Mesodermal cell (in vitro differentiated cells): ENCODE measurements at regions not wholly inside any gene's neighbourhood (a gene's known extent, or its start where the extent isn't known, plus 50 kb on each side); places are given as distances from the start of the nearest gene placed in this dataset.

Source experiments
- H3K27ac ChIP-seq: 2 replicates; pipeline ENCODE4 v1.7.0; 2013; ENCODE audit warnings: mild to moderate bottlenecking, low read depth, low read length, moderate library complexity; ENCODE audit not compliant: severe bottlenecking
- H3K36me3 ChIP-seq: 2 replicates; pipeline ENCODE4 v1.7.1; 2013; ENCODE audit warnings: mild to moderate bottlenecking, low read length, moderate library complexity; ENCODE audit not compliant: control insufficient read depth, insufficient read depth
- H3K4me1 ChIP-seq: one replicate; pipeline ENCODE4 v1.7.1; 2013; ENCODE audit warnings: mild to moderate bottlenecking, low read length; ENCODE audit not compliant: insufficient read depth, control insufficient read depth, poor library complexity, severe bottlenecking
- H3K4me3 ChIP-seq: 2 replicates; pipeline ENCODE4 v1.7.0; 2013; ENCODE audit warnings: low read length, control low read depth, mild to moderate bottlenecking; ENCODE audit not compliant: insufficient read depth, poor library complexity, severe bottlenecking; ENCODE audit errors: extremely low read depth
- H3K9me3 ChIP-seq: 2 replicates; pipeline ENCODE4 v1.7.1; 2013; ENCODE audit warnings: mild to moderate bottlenecking, low read length, moderate library complexity; ENCODE audit not compliant: control insufficient read depth
- WGBS, 2 experiments: methylation state at CpG; one replicate each; pipeline ENCODE4 v1.1.5; 2013; ENCODE audit warnings: missing lambda C conversion rate in 2 of 2; ENCODE audit not compliant: insufficient coverage in 2 of 2; 5-methylcytosine and 5-hydroxymethylcytosine counted together

- H3K36me3 ChIP-seq: no peaks in the 10 kb centered on the region
- WGBS, 2 experiments: 72 to 88% methylated on average over 2 of the region's 3 CpGs
- no peaks in the 10 kb centered on the region for H3K9me3 ChIP-seq
- H3K4me1 ChIP-seq: no peaks in the 10 kb centered on the region
- no peak overlapping the region for H3K4me3 ChIP-seq
- peak overlapping the region; percentile 0 for H3K27ac ChIP-seq
Measured at GRCh38 chr3:20352546-20353179, 166.7 kb upstream of the SGO1 start.

GRCh38 chr3:20350449-20350848 lies 164.4 kb upstream of the SGO1 start:
- H3K27ac ChIP-seq: no peak overlapping the region
- H3K4me1 ChIP-seq: no peaks in the 10 kb centered on the region
- no peaks in the 10 kb centered on the region for H3K36me3 ChIP-seq
- no peaks in the 10 kb centered on the region for H3K9me3 ChIP-seq
- no peak overlapping the region for H3K4me3 ChIP-seq

DNA sequence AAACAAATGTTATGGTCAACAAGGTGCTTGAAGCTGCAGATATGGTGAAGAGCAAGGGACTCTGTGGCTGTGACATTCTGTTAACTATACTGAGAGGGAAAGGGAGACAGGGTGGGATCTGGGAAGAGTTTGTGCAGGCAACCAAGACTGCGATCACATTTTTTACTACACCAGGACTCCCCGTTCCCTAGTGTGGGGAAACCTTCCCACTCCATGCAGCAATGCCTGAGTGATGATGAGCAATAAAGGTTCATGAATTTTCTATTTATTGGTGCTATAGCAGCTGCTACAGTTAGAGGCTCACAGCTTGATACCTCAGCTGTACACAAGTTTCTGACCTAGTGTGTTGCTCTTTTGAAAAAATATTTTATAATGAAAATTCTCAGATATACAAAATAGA lies 160.9 kb upstream of the SGO1 start:
- H3K27ac ChIP-seq: no peak overlapping the region
- no CpG with 5 or more reads among the region's 2 CpGs for WGBS, 2 experiments
- H3K4me3 ChIP-seq: no peak overlapping the region
- no peaks in the 10 kb centered on the region for H3K4me1 ChIP-seq
- H3K9me3 ChIP-seq: no peaks in the 10 kb centered on the region
- no peaks in the 10 kb centered on the region for H3K36me3 ChIP-seq

DNA sequence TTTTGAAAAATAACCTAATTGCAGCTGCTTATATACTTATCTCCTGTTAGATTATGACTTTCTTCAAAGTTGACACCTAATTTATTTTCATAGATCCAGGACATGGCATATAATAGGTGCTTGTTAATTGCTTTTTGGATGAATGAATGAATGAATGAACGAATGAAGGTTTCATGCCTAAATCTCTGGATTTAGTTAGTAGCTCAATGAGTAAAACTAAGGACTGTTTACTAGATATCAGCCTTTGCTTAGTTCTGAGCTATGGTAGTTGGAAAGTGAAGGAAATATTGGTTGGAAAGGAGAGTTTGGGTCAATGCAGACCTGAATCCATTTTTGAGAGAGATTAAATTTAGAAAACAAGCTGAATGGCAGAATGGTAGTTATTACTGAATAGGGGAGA lies 160.4 kb upstream of the SGO1 start:
- H3K27ac ChIP-seq: no peak overlapping the region

DNA sequence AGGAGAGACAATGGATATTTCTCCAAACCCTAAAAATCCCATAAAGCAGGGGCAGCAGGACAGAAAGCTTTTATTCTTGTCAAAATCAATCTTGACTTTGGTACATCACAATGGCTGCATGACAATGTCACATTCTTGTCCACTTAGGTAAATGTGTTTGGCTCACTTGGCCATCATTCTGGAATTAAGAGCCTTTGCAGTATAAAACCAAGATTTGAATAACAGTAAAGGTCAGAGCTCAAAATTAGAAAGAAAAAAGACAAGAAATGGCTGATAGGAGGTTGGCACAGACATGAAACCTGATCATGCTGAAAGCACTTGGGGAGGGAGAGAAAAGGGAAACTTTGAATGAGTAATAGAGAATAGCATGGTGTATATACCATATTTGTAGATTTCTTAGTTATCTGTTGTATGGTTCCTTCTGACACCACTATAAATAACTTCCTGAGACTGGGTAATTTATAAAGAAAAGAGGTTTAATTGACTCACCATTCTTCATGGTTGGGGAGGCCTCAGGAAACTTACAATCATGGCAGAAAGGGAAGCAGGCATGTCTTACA lies 158.5 kb upstream of the SGO1 start:
- no peak overlapping the region for H3K4me3 ChIP-seq
- no peaks in the 10 kb centered on the region for H3K4me1 ChIP-seq
- H3K27ac ChIP-seq: no peak overlapping the region
- no peaks in the 10 kb centered on the region for H3K36me3 ChIP-seq
- H3K9me3 ChIP-seq: no peaks in the 10 kb centered on the region

More for the DNA sequence above, 160.4 kb upstream of the SGO1 start:
- WGBS, 2 experiments: 78 to 80% methylated on average over 1 of the region's 1 CpG
- Histone ChIP-seq H3K36me3 (no peaks in the 10 kb centered on the region), H3K9me3 (no peaks in the 10 kb centered on the region), H3K4me1 (no peaks in the 10 kb centered on the region), H3K4me3 (no peak overlapping the region)

GRCh38 chr3:20343790-20344189 lies 157.8 kb upstream of the SGO1 start:
- H3K36me3 ChIP-seq: no peaks in the 10 kb centered on the region
- WGBS, 2 experiments: 86 to 94% methylated on average over 2 of the region's 3 CpGs

GRCh38 chr3:20340324-20340928 lies 154.4 kb upstream of the SGO1 start:
- Histone ChIP-seq H3K4me1 (no peaks in the 10 kb centered on the region), H3K36me3 (no peaks in the 10 kb centered on the region), H3K27ac (no peak overlapping the region), H3K4me3 (no peak overlapping the region), H3K9me3 (no peaks in the 10 kb centered on the region)
- WGBS, 2 experiments: 6 to 18% methylated on average over 3 to 5 of the region's 6 CpGs

More at GRCh38 chr3:20343790-20344189, 157.8 kb upstream of the SGO1 start:
- Histone ChIP-seq H3K4me1 (no peaks in the 10 kb centered on the region), H3K4me3 (no peak overlapping the region), H3K27ac (no peak overlapping the region), H3K9me3 (no peaks in the 10 kb centered on the region)

- no peaks in the 10 kb centered on the region for H3K4me1 ChIP-seq
- H3K27ac ChIP-seq: no peak overlapping the region
- H3K36me3 ChIP-seq: no peaks in the 10 kb centered on the region
- H3K4me3 ChIP-seq: no peak overlapping the region
- H3K9me3 ChIP-seq: no peaks in the 10 kb centered on the region
Measured at GRCh38 chr3:20336572-20336971, 150.6 kb upstream of the SGO1 start.

GRCh38 chr3:20334842-20335241 lies 148.8 kb upstream of the SGO1 start:
- no peak overlapping the region for H3K27ac ChIP-seq
- no peaks in the 10 kb centered on the region for H3K9me3 ChIP-seq
- no peaks in the 10 kb centered on the region for H3K4me1 ChIP-seq
- H3K36me3 ChIP-seq: no peaks in the 10 kb centered on the region
- WGBS, 2 experiments: 94 to 100% methylated on average over 1 of the region's 2 CpGs
- H3K4me3 ChIP-seq: no peak overlapping the region

DNA sequence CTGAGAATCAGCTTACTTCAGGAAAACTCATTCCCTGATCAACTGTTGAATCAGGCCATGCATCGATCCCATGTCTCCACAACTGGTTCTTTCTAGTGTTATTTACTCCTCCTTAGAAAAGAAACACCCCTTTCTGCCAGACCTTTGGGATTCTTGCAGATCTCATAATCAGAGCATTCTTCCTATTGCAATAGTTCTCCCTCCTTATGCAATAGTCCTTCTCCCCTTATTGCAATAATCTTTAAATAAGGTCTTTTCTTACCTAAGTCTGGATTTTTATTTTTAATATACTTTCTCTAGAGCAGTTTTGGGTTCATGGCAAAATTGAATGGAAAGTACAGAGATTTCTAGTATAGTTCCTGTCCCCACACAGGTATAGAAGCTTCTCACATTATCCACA lies 141.9 kb upstream of the SGO1 start:
- 94% methylated on average over 1 of the region's 1 CpG; no CpG with 5 or more reads in 1 of the 2 experiments for WGBS, 2 experiments
- H3K27ac ChIP-seq: no peak overlapping the region
- H3K9me3 ChIP-seq: no peaks in the 10 kb centered on the region
- H3K4me1 ChIP-seq: peaks cover 6% of the 10 kb centered on the region
- no peaks in the 10 kb centered on the region for H3K36me3 ChIP-seq
- no peak overlapping the region for H3K4me3 ChIP-seq

DNA sequence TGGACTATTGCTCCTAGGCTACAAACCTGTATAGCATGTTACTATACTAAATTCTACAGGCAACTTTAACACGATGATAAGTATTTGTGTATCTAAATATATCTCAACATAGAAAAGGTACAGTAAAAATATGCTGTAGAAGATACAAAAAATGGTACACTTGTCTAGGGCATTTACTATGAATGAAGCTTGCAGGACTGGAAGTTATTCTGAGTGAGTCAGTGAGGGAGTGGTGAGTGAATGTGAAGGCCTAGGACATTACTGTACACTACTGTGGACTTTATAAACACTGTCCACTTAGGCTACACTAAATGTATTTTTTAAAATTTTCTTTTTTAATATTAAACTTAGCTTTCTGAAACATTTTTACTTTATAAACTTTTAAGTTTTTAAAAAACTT lies 140.5 kb upstream of the SGO1 start:
- peaks cover 6% of the 10 kb centered on the region for H3K4me1 ChIP-seq
- no peak overlapping the region for H3K4me3 ChIP-seq
- H3K27ac ChIP-seq: no peak overlapping the region
- no peaks in the 10 kb centered on the region for H3K9me3 ChIP-seq
- WGBS, 2 experiments: no CpG with 5 or more reads among the region's 1 CpG
- no peaks in the 10 kb centered on the region for H3K36me3 ChIP-seq
